SK-N-SH (cell line): ENCODE measurements at regions not wholly inside any gene's neighbourhood (a gene's known extent, or its start where the extent isn't known, plus 50 kb on each side); places are given as distances from the start of the nearest gene placed in this dataset.

ENCODE experiments used
- EP300 ChIP-seq, 2 experiments: IDR thresholded peaks; 2 replicates each; pipeline versions ENCODE4 v1.4.0 to v1.6.1; 2012; ENCODE audit warnings: borderline replicate concordance in 1 of 2, low read depth in 1 of 2, low read length in 1 of 2
- RCOR1 ChIP-seq: fragments of 150-350 bp; IDR thresholded peaks from 2 replicates; pipeline ENCODE4 v1.6.1; 2017; ENCODE audit warnings: antibody characterized with exemption, low read length
- TAF1 ChIP-seq: IDR thresholded peaks from 2 replicates; pipeline ENCODE4 v1.6.1; 2012; ENCODE audit warnings: low read depth, mild to moderate bottlenecking, low read length, moderate library complexity, borderline replicate concordance
- TF ChIP-seq, protein P1 (sequence below): fragments of 200-600 bp; sonication (generic); IDR thresholded peaks from 2 replicates; pipeline ENCODE4 v1.6.1; 2017; ENCODE audit warnings: antibody characterized with exemption, mild to moderate bottlenecking, moderate library complexity

DNA sequence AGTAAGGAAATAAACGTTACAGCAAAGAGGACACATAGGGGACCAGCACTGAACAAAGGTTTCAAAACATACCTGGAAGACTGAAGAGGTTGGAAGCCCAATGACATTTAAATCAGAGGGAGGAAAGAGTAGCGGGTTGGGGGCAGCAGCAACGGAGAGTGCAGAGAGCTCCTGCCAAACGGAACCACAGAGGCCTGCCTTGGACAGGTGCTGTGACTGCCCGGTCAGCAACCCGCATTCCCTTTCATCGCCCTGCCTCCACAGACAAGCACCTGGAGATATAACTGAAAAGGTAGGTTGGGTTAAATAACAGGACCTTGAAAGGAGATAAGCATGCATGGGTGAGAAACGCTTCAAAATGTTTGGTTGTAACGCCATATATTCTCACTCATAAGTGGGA, 92.8 kb upstream of the SLC38A4 start:
- no peak for TF ChIP-seq EP300 (IDR thresholded peaks at IDR 0.05; ENCODE audit: borderline replicate concordance in 1 of 2, low read depth in 1 of 2, low read length in 1 of 2)
- TF ChIP-seq TAF1: no peak
- TF ChIP-seq, protein P1, sequence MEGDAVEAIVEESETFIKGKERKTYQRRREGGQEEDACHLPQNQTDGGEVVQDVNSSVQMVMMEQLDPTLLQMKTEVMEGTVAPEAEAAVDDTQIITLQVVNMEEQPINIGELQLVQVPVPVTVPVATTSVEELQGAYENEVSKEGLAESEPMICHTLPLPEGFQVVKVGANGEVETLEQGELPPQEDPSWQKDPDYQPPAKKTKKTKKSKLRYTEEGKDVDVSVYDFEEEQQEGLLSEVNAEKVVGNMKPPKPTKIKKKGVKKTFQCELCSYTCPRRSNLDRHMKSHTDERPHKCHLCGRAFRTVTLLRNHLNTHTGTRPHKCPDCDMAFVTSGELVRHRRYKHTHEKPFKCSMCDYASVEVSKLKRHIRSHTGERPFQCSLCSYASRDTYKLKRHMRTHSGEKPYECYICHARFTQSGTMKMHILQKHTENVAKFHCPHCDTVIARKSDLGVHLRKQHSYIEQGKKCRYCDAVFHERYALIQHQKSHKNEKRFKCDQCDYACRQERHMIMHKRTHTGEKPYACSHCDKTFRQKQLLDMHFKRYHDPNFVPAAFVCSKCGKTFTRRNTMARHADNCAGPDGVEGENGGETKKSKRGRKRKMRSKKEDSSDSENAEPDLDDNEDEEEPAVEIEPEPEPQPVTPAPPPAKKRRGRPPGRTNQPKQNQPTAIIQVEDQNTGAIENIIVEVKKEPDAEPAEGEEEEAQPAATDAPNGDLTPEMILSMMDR: no peak
- no peak for TF ChIP-seq RCOR1
